ENCODE measurements at regions not wholly inside any gene's neighbourhood (a gene's known extent, or its start where the extent isn't known, plus 50 kb on each side); places are given as distances from the start of the nearest gene placed in this dataset.
A peak's percentile ranks its signal among the peaks of the same experiment; 100 is the strongest.
"Not testable (repeated sequence)": the region's sequence is repeated elsewhere in the genome, so short reads cannot be mapped to it uniquely, and the experiment has no call there.

- Histone ChIP-seq H3K27me3 (no peaks in the 10 kb centered on the region), H3K27ac (no peak overlapping the region), H3K4me1 (no peaks in the 10 kb centered on the region), H3K4me3 (no peak overlapping the region), H3K9me3 (no peaks in the 10 kb centered on the region), H3K36me3 (ENCODE audit: low read depth, missing control alignments) (no peaks in the 10 kb centered on the region)
- intact Hi-C loops (cut with DNase I; ENCODE audit: low total_unique reads) = no loop called here
- DNase-seq = no peak
- TF ChIP-seq CTCF (IDR thresholded peaks at IDR 0.05) (no peak), POLR2A (IDR thresholded peaks at IDR 0.05) (no peak)
- 76 to 95% methylated on average over 2 of the region's 2 CpGs for WGBS, 2 donors
Observed at GRCh38 chr9:27676827-27677226, 103.5 kb upstream of the C9orf72 start.

- TF ChIP-seq CTCF (IDR thresholded peaks at IDR 0.05) (no peak), POLR2A (IDR thresholded peaks at IDR 0.05) (no peak)
- intact Hi-C loops (cut with DNase I; ENCODE audit: low total_unique reads) = no loop called here
- WGBS, 2 donors = 90 to 95% methylated on average over 2 of the region's 2 CpGs
- no peak for DNase-seq
- Histone ChIP-seq H3K9me3 (no peaks in the 10 kb centered on the region), H3K4me3 (no peak overlapping the region), H3K4me1 (no peaks in the 10 kb centered on the region), H3K36me3 (ENCODE audit: low read depth, missing control alignments) (no peaks in the 10 kb centered on the region), H3K27me3 (no peaks in the 10 kb centered on the region), H3K27ac (no peak overlapping the region)
Observed at GRCh38 chr9:27679338-27679737, 106.1 kb upstream of the C9orf72 start.

- no peak overlapping the region for H3K4me3 ChIP-seq
- no peaks in the 10 kb centered on the region for H3K36me3 ChIP-seq (ENCODE audit: low read depth, missing control alignments)
- DNase-seq = no peak
- no peaks in the 10 kb centered on the region for H3K4me1 ChIP-seq
- H3K9me3 ChIP-seq = no peaks in the 10 kb centered on the region
- no peak for TF ChIP-seq CTCF (IDR thresholded peaks at IDR 0.05)
- no peak for TF ChIP-seq POLR2A (IDR thresholded peaks at IDR 0.05)
- no peaks in the 10 kb centered on the region for H3K27me3 ChIP-seq
- WGBS, 2 donors = 92 to 96% methylated on average over 7 of the region's 7 CpGs
- H3K27ac ChIP-seq = no peak overlapping the region
- intact Hi-C loops (cut with DNase I; ENCODE audit: low total_unique reads) = no loop called here
Observed at GRCh38 chr9:27683181-27683580, 109.9 kb upstream of the C9orf72 start.

- intact Hi-C loops (cut with DNase I; ENCODE audit: low total_unique reads) = no loop called here
- no peak for DNase-seq
- Histone ChIP-seq H3K36me3 (ENCODE audit: low read depth, missing control alignments) (no peaks in the 10 kb centered on the region), H3K27ac (no peak overlapping the region), H3K4me1 (no peaks in the 10 kb centered on the region), H3K4me3 (no peak overlapping the region), H3K27me3 (no peaks in the 10 kb centered on the region), H3K9me3 (no peaks in the 10 kb centered on the region)
- TF ChIP-seq POLR2A (IDR thresholded peaks at IDR 0.05) (no peak), CTCF (IDR thresholded peaks at IDR 0.05) (no peak)
- 82 to 92% methylated on average over 6 of the region's 6 CpGs for WGBS, 2 donors
Observed at GRCh38 chr9:27688954-27689353, 115.7 kb upstream of the C9orf72 start.

- intact Hi-C loops (cut with DNase I; ENCODE audit: low total_unique reads); H3K9me3 ChIP-seq; H3K4me1 ChIP-seq; H3K4me3 ChIP-seq; H3K27me3 ChIP-seq; H3K27ac ChIP-seq; H3K36me3 ChIP-seq (ENCODE audit: low read depth, missing control alignments): not testable (repeated sequence)
- 90% methylated on average over 4 of the region's 17 CpGs; no CpG with 5 or more reads in 1 of the 2 donors for WGBS, 2 donors
- peak; percentile 51 for DNase-seq
Observed at GRCh38 chr9:27690816-27691215, 117.5 kb upstream of the C9orf72 start.

Data from testis (tissue), 2 donors.